HK-2 (cell line): ENCODE measurements at regions not wholly inside any gene's neighbourhood (a gene's known extent, or its start where the extent isn't known, plus 50 kb on each side); places are given as distances from the start of the nearest gene placed in this dataset.
"Not testable (repeated sequence)": the region's sequence is repeated elsewhere in the genome, so short reads cannot be mapped to it uniquely, and the experiment has no call there.

Experiments
- DNase-seq: peaks from one replicate; pipeline ENCODE4 v3.0.0-alpha.2; 2018; ENCODE audit not compliant: unreplicated experiment

DNA sequence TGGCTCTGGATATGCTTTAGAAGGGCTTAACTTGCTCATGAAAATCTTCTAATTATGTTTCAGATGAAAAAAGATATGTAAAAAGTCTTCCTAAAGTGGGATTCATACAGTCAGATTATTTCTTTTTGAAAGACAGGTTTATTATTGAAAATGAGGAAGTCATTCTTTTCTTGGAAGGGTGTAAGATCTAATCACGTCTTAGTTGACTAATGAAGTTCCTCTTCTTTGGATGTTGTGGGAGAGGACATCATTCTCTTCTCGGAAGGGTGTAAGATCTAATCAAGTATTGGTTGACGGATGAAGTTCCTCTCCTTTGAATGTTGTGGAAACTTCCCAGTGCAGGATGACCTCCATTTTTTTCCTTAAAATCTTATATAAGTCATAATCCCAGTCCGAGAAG, 74.9 kb downstream of the ALG10 start:
- DNase-seq: no peak

DNA sequence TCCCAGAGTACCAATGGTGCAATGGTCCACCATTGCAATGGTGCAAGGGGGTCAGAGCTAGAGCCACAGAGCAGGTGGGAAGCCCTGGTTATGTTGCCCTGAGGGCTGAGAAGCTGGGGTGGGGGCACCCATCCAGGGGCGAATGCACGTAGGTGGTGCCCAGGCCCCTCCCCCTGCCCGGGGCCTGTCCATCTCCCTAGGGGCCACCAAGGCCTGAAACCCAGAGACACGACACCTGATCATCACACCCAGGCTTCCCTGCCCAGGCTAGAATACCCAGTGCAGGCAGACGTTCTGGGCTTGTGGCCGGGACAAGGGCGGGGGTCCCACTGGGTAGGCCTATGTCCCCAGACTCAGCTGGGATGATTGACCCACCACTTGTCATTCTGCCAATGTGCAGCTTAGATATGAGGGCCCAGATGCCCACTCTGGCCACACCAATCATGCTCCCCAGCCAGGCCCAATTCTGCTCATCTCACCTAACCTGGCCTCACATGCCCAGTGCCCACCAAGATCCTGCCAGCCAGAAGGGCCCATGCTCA, 83.2 kb downstream of the ALG10 start:
- DNase-seq: no peak

DNA sequence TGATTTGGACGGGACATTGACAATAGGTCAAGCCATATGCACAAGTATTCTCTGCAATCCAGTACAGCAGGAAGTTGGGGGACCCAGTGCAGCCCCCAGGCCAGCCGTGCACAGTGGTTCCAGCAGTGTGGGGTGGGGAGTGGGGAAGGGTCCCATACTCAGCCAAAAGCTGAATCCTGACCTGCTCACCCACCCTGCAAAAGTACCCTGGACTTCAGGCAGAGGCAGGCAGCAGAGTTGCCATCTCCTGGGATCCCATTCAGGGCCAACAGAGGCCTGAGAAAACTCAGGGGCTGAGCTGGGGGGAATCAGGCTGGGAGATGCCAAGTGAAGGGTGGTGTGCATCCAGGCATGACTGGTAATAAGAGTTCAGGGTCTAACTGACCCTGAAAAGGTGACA, 83.9 kb downstream of the ALG10 start:
- DNase-seq: no peak

DNA sequence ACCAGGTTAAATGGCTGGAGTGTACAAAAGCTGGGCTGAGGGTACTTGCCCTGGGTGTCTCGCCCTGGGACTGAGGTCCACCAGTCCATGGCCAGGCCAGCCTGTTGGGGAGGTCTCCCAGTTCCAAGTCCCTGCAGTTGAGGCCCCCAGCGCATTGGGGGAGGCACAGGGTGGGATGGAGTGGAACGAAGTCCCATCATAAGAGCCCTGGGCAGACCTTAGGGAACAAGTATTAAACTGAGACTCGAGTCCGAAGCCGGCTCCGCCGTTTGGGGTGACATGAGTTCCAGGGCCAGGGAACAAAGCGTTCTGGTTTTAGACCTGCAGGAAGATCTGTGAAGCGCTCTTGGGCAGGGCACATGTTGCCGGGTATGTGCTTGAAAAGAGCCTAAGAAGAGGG, 84.7 kb downstream of the ALG10 start:
- DNase-seq: no peak

DNA sequence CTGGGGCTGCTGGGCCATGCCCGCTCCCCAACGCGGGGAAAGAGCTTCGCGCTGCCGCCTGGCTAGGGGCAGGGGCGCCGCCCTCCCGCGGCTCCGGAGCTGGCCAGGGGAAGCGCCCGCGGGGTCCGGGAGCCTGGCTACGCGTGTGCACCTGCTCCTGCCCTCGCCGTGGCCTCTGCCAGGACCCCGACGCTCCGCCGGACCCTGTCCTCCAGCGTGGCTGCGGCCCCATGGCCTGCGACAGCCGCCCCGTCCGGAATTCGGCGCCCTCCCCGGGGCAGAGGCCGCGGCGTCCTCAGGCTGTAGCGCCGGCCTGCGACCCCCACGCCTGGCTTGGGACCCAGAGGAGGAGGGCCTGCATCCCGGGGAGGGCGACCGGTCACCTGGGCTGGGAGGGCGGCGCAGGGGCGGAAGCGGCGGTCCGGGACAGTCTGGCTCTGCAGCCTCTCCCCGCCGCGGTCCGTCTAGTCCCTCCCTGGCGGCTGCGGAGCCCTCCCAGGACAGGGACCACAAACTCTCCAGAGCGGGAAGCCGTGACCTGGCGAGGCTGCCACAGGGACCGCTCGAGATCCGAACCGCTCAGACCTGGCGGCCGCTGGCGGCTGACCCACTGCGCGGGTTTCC, 85.6 kb downstream of the ALG10 start:
- no peak for DNase-seq

DNA sequence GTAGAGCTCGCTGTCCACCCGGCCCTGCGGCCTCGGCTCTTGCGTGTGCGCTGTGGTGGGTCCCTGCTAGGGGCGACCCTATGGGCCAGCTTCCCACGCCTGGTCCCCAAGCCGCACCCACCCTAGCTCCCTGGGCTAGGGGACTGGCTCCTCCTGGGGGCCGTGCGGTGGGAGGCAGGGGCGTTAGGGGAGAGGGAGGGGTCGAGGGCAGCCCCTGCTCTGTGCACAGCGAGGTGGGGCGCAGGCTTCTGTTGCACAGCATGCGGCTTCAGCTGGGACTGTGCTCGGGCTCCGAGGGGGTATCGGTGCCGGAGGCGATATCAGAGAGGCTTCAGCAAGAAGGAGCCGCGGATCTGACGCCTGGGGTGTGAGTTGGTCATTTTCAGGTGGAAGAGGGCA, 86.1 kb downstream of the ALG10 start:
- no peak for DNase-seq

DNA sequence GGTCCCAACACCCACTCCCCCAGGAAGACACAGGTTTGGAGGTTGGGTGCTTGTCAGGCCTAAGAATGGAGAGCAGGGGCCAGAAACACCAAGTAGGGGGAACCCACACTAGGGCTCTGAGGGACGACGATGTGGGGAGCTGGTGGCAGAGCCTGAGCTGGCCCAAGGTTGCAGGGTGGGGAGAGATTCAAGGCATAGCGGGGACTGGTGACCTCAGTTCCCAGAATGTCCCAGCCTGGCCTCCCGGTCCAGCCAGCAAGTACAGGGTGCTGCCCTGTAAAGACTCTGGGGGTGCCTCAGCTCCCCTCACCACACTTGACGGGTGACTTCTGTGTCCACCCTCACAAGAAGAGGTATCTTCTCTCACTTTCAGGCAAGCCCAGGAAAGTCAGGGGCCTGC, 86.7 kb downstream of the ALG10 start:
- no peak for DNase-seq

DNA sequence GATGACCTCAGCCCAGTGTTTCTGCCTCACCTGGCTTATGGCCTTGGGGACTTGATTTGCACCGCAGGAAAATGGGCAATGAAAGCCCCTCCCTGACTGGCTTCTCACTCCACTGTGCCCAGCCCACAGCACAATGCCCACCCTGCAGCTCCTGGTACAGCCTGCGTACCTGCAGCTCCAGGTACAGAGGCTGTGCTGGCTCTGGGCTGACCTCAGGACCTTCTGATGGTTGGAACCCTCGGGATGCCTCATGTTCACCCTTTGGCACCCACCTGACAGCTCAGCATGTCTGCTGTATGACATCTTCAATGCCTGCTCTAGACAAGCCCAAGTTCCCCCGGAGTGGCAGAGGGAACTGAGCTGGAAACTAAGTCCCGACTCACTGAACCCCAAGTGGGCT, 87.1 kb downstream of the ALG10 start:
- no peak for DNase-seq

DNA sequence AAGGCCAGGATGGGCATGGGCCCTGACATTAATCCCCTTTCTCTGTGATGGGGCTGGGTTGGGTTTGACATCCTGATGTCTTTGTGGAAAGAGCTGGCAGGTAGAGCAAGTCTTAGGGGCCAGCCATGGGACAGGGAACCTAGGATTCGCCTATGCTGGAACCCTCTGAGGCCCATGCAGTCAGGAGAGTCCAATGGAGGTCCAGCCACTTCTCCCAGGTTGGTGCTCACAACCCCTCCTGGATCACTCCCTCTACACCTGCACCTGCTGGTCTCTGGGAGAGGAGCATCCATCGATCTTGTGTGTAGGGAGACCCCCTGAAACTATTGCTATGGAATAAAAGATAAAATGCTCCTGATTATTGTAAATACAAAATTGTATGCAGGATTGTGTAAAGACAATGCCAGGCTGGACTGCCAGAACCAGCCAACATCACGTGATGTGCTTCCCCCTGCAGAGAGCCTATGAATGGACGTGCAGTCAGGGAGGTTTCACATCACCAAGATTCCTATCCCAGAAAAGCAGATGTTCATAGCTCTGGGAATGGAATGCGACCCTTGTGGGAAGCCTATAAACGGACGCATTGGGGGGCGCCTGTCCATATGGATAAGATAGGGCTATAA, 87.7 kb downstream of the ALG10 start:
- not testable (repeated sequence) for DNase-seq

DNA sequence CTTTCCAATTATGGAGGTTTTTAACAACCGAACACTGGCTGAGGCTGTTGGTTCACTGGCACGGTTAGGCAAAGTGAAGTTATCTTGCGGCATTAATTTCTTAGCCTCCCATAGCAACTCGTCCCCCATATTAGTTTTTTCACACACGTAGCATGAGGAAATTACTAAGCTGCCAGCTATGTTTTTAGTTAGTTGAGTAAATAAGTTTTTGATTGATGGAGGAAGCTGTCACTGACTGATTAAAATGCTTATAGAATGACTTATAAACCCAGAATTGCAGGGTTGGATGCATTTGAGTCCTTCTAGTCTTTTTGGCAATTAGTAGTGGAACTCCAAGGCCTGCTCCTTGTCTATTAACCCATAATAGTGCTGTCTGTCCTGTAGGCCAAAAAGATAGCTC, 97.1 kb downstream of the ALG10 start:
- no peak for DNase-seq

DNA sequence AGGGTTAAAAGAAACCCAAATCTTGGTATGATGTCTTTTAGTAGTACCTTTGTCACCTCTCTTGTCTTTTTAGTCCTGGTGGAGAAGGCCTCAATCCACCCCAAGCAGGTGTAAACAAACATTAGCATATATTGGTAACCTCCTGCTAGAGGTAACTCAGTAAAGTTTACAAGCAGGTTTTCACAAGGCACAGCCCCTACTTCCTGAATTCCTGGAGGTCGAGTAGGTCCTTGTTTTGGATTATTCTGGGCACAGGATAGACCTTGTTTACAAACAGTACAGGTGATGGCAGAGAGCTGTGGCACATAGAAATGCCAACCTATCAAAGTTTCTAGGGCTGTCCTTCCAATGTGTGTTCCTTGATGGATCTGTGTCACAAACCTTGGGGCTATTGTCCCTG, 99.1 kb downstream of the ALG10 start:
- no peak for DNase-seq

DNA sequence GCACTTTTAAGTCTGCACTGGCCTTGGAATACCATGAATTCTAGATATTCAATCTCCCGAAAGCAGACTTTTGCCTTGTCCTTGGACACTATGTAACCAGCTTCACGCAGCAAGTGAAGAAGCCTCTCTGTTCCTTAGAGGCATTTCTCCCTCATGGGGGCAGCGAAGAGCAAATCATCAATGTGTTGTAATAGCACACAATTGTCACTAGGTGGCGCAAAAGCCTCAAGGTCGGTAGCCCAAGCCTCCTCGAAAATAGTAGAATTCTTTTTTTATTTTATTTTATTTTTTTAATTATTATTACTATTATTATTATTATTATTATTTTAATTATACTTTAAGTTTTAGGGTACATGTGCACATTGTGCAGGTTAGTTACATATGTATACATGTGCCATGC, 100.8 kb downstream of the ALG10 start:
- peak; percentile 35 for DNase-seq

DNA sequence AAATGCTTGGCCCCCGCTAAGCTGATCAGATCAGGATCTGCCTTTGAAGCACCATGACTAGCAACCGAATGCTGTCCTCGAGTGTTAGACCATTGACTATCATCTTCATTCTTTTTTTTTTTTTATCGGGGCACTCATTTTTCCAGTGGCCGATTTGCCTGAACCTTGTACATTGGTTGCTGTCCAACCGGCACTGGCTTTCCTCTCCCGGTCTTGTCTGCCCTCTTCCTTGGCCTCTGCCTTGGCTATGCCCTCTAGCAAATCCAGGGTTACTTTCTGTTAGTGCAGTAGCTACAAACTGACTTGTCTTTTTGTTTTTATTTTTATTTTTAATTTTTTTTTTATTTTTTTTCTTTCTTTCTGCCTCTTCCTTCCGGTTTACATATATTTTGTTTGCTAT, 102.3 kb downstream of the ALG10 start:
- no peak for DNase-seq

DNA sequence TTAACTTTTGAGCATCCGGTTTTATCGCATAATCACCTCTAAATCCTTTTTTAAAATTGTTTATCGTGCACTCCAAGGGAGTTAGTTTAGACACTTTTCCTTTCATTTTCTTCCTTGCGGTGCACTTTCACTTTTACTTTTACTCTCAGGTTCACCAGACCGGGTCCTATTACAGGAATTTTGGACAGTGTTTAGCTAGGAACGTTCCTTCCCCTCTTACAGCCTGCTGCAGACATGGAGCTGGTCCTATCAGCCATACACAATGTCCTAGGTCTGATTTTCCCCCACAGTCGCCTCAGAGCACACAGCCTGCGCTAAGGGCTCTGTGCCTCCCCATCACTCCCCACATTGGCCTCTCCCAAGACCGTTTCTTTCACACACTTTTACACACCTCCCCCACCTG, 103.9 kb downstream of the ALG10 start:
- no peak for DNase-seq

DNA sequence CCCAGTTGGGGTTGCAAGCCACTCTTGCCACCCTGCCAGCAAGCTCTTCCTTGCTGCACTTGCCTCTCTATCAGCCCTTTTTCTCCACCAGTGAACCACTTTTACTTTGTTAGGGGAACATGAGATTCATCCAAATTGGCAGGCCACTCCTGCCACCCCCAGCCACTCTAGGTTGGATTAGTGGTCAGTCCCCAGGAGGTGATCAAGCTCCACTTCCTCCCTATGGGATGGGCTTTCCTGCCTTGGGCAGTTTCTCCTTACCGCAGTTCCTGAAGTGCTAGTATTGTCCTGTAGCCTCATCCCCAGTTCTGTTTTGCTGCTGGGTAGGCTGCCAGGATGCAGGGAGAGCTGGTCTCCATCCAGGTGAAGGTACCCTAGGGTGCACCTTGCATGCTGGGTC, 104.5 kb downstream of the ALG10 start:
- DNase-seq: no peak

DNA sequence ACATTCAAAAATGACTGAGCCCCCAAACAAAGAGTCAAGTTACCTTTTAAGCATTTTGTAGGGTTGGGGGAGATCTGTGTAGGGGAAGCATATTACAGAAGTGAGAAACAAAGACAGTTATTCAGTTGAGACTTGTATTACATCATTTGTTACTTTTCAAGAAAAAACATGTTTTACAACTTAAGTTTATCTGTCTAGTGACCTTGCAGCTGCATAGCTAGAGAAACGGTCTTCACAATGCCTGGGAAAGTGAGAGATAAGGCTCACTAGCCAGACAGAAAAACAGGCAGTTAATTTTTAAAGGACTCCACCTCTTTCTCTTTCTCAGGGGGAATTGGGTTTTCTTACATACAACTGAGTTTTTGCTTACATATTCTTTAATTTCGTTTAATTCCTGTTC, 105.1 kb downstream of the ALG10 start:
- DNase-seq: not testable (repeated sequence)

DNA sequence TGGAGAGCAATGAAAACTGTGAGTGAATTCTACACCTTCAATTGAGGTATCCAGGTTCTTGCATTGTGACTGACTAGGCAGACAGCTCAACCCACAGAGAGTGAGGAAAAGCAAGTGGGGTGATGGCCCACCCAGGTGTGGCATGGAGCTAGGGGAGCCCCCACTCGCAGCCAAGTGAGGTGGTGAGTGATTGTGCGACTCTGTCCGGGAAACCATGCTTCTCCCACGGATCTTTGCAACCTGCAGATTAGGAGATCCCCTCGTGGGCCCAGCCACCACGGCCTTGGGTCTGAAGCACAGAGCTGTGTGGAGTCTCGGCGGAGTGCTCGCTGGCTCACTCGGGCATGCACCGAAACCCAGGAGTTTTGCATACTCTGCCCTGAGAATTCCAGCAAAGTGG, 120.1 kb downstream of the ALG10 start:
- DNase-seq: no peak

DNA sequence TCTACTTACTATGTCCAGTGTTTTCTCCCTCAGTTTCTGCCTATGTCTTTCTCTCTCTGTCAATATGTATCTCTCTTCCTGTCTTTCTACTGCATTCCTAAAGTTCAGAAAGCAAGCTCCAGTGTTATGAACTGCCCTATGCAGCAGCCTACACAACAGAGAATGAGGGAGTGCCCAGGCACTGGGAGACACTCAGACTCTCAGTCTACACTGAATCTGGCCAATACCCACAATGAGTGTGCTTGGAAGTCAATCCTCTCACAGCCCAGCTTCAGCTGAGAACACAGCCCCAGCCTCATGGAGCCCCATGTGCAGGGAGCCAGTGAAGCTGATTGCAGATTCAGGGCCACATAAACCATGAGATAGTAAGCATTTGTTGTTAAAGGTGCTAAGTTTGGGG, 128.7 kb downstream of the ALG10 start:
- no peak for DNase-seq

DNA sequence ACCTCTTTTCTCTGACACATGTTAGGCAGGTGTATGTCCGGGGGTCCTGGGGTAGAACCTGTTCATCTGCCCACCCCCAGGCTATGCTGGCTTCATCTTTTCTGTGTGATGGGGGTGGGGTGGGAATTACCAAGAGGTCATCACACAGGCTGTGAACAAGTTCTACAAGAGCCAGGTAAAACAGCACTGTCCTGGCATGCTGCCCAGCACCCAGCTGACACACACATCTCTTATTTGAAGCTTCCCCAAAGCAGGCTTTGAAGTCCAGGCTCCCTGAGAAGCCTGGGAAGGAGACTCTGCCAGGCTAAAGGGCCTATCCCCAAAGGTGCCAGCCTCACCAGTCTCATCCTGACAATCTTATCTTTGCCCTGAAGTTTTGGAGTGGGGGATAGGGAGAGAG, 141.1 kb downstream of the ALG10 start:
- no peak for DNase-seq

DNA sequence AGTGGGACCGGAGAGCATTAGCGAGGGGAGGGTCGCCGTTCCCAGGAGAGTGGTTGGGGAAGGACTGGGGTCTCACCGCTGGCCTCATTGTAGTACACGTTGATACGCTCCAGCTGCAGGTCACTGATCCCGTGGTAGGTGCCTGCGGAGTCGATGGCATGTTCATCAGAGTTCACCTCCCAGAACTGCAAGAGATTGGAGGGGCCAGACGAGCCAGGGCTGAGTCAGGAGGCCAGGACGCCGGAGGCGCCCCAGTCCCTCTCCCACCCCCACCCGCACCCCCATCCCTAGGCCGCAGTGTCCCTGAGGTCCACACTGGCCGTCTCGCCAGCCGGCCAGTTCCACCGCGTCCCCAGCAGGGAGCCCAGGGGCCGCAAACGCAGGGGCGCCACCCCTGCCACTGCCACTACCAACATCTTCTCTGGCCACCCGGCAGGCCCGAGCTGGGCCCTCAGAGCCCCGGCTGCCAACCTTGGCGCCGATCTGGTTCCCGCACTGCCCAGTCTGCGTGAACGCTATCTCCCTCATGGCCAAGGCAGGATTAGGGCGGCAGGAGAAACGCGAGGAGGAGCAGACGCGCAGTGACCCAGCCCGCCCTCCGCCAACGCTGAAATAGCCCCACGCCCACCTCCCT, 144.2 kb downstream of the ALG10 start:
- DNase-seq: no peak

DNA sequence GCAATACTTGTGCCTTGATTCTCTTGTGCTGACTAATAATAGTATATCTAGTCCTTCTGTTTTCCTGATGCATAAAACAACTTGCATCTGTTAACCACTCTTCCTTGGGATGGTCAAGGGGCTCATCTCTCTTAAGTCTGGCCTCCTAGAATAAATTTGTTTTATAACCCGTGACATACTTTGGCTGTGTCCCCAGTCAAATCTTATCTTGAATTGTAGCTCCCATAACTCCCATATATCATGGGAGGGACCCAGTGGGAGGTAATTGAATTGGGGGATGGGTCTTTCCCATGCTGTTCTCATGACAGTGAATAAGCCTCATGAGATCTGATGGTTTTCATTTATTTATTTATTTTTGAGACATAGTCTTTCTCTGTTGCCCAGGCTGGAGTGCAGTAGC, 146.2 kb downstream of the ALG10 start:
- not testable (repeated sequence) for DNase-seq

DNA sequence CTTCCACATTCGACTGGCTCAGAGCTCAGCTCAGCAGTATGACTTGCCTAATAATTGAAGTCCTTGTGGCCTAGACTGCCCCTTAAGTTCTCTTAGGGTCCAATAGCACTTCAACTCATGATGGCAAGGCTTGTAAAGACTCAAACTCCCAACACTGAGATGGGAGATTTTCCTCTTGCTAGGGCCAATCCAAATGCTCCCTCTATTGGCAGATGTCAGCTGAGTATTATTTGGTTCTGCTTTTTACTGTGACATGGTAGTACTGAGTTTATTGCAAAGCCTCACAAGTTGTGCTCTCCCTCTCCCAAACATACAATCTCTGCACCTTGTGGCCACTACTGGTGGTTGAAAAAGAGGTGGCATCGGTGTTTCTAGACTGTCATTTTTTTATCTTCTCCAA, 164.2 kb downstream of the ALG10 start:
- no peak for DNase-seq

DNA sequence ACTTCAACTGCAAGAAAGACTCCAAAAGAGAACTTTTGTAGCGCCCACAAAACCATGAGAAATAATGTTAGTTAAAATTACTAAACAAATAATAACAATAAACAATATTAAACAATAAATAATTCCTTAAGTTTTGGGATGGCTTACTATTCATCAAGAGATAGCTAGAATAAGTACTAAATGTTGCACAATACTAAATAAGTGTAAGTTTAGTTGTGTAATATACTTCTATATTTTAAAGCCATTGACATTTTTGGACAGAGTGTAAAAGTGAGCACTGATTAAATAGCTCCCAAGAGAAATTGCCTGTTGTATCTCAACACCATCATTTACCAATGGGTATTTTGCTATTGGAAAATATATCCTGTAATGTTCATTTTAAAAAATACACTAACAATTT, 166.7 kb downstream of the ALG10 start:
- no peak for DNase-seq
